Natural killer cell (primary cell): ENCODE measurements at regions not wholly inside any gene's neighbourhood (a gene's known extent, or its start where the extent isn't known, plus 50 kb on each side); places are given as distances from the start of the nearest gene placed in this dataset.

ENCODE experiments used
- ATAC-seq, 3 donors: fragments of 150-1000 bp in 2 of 3; fragments of 200-7000 bp in 1 of 3; cut with Tn5 transposase; 1 replicate in 1 of 3; 2 replicates in 2 of 3; pipeline ENCODE4 v1.10.0; 2021; ENCODE audit warnings: mild to moderate bottlenecking in 2 of 3, moderate library complexity in 2 of 3
- DNase-seq, 2 donors: peaks; one replicate each; pipeline versions ENCODE4 v3.0.0 to v3.0.0-alpha.2; 2013 to 2021; ENCODE audit warnings: mixed read lengths in 1 of 2
- H3K27ac ChIP-seq: one replicate; pipeline ENCODE4 v1.5.1; 2013; ENCODE audit warnings: mild to moderate bottlenecking, low read length
- H3K27me3 ChIP-seq: one replicate; pipeline ENCODE4 v1.6.1; 2013; ENCODE audit warnings: low read length; ENCODE audit not compliant: control insufficient read depth, insufficient read depth
- H3K36me3 ChIP-seq: one replicate; pipeline ENCODE4 v1.6.1; 2013; ENCODE audit warnings: low read length; ENCODE audit not compliant: control insufficient read depth, insufficient read depth
- H3K4me1 ChIP-seq: one replicate; pipeline ENCODE4 v1.6.1; 2013; ENCODE audit warnings: low read length; ENCODE audit not compliant: control insufficient read depth, insufficient read depth
- H3K4me3 ChIP-seq: one replicate; pipeline ENCODE4 v1.5.1; 2013; ENCODE audit warnings: low read length
- H3K9me3 ChIP-seq: one replicate; pipeline ENCODE4 v1.6.1; 2013; ENCODE audit warnings: low read length; ENCODE audit not compliant: control insufficient read depth, insufficient read depth
- H3K27ac Mint-ChIP-seq, 2 donors: one replicate each; pipeline ENCODE4 v1.8.0; 2022; ENCODE audit warnings: mild to moderate bottlenecking in 2 of 2, mixed read lengths in 2 of 2, moderate library complexity in 1 of 2
- H3K27me3 Mint-ChIP-seq, 2 donors: one replicate each; pipeline ENCODE4 v1.8.0; 2022; ENCODE audit warnings: low read depth in 2 of 2, mixed read lengths in 2 of 2
- H3K36me3 Mint-ChIP-seq: one replicate; pipeline ENCODE4 v1.8.0; 2022; ENCODE audit warnings: mixed read lengths
- H3K4me1 Mint-ChIP-seq, 2 donors: one replicate each; pipeline ENCODE4 v1.8.0; 2022; ENCODE audit warnings: mixed read lengths in 2 of 2
- H3K4me3 Mint-ChIP-seq: one replicate; pipeline ENCODE4 v1.8.0; 2022; ENCODE audit warnings: mild to moderate bottlenecking, moderate library complexity, mixed read lengths
- H3K9me3 Mint-ChIP-seq, 2 donors: one replicate each; pipeline ENCODE4 v1.8.0; 2022; ENCODE audit warnings: mixed read lengths in 2 of 2
- CTCF ChIP-seq: fragments of 200-600 bp; IDR thresholded peaks from one replicate; pipeline ENCODE4 v1.8.0; 2022; ENCODE audit warnings: antibody characterized with exemption
- WGBS: methylation state at CpG from one replicate; pipeline ENCODE4 v1.1.7; 2013; ENCODE audit warnings: missing lambda C conversion rate; ENCODE audit not compliant: insufficient coverage; 5-methylcytosine and 5-hydroxymethylcytosine counted together
- intact Hi-C: fragments of 100-400 bp; cut with micrococcal nuclease; formaldehyde crosslinking; loops from one replicate; pipeline ENCODE4 v1.14.2; 2022

GRCh38 chr2:237167038-237167437 lies 81.3 kb downstream of the COPS8 start:
- no peak for TF ChIP-seq CTCF
- intact Hi-C loops: no loop called here
- Histone ChIP-seq H3K4me1 (no peaks in the 10 kb centered on the region), H3K4me3 (no peak overlapping the region), H3K36me3 (no peaks in the 10 kb centered on the region), H3K9me3 (no peaks in the 10 kb centered on the region), H3K27ac (no peak overlapping the region), H3K27me3 (no peaks in the 10 kb centered on the region)
- Mint-ChIP-seq H3K36me3 (no peaks in the 10 kb centered on the region), H3K9me3 (no peaks in the 10 kb centered on the region), H3K4me3 (no peak overlapping the region), H3K27me3 (peaks cover 21 to 54% of the 10 kb centered on the region in 2 donors), H3K27ac (no peak overlapping the region), H3K4me1 (no peaks in the 10 kb centered on the region)
- ATAC-seq (no peak), DNase-seq (no peak)
- WGBS: 99% methylated on average over 4 of the region's 4 CpGs

GRCh38 chr2:237167934-237168333 lies 82.2 kb downstream of the COPS8 start:
- intact Hi-C loops: no loop called here
- WGBS: 98% methylated on average over 5 of the region's 5 CpGs
- no peak for TF ChIP-seq CTCF

GRCh38 chr2:237170020-237170419 lies 84.3 kb downstream of the COPS8 start:
- no peak for ATAC-seq
- no peaks in the 10 kb centered on the region for H3K9me3 ChIP-seq
- no peak overlapping the region for H3K27ac Mint-ChIP-seq

More at GRCh38 chr2:237167934-237168333, 82.2 kb downstream of the COPS8 start:
- no peaks in the 10 kb centered on the region for H3K36me3 ChIP-seq
- H3K4me1 ChIP-seq: no peaks in the 10 kb centered on the region
- no peaks in the 10 kb centered on the region for H3K36me3 Mint-ChIP-seq
- H3K9me3 ChIP-seq: no peaks in the 10 kb centered on the region
- H3K4me1 Mint-ChIP-seq: no peaks in the 10 kb centered on the region
- no peak overlapping the region for H3K27ac ChIP-seq
- H3K27me3 ChIP-seq: no peaks in the 10 kb centered on the region
- peaks cover 25 to 63% of the 10 kb centered on the region in 2 donors for H3K27me3 Mint-ChIP-seq
- no peak overlapping the region for H3K4me3 Mint-ChIP-seq
- H3K27ac Mint-ChIP-seq: no peak overlapping the region
- H3K4me3 ChIP-seq: no peak overlapping the region
- ATAC-seq (no peak), DNase-seq (no peak)
- H3K9me3 Mint-ChIP-seq: no peaks in the 10 kb centered on the region

More at GRCh38 chr2:237170020-237170419, 84.3 kb downstream of the COPS8 start:
- WGBS: 89% methylated on average over 1 of the region's 1 CpG
- no peak overlapping the region for H3K27ac ChIP-seq
- H3K27me3 ChIP-seq: no peaks in the 10 kb centered on the region
- no peak for DNase-seq
- H3K36me3 ChIP-seq: no peaks in the 10 kb centered on the region
- no peak overlapping the region for H3K4me3 ChIP-seq
- TF ChIP-seq CTCF: no peak
- intact Hi-C loops: no loop called here
- H3K4me1 Mint-ChIP-seq: no peaks in the 10 kb centered on the region
- H3K4me3 Mint-ChIP-seq: no peak overlapping the region
- H3K4me1 ChIP-seq: no peaks in the 10 kb centered on the region
- H3K9me3 Mint-ChIP-seq: no peaks in the 10 kb centered on the region
- H3K27me3 Mint-ChIP-seq: peaks cover 21 to 60% of the 10 kb centered on the region in 2 donors
- no peaks in the 10 kb centered on the region for H3K36me3 Mint-ChIP-seq
